ENCODE measurements at regions not wholly inside any gene's neighbourhood (a gene's known extent, or its start where the extent isn't known, plus 50 kb on each side); places are given as distances from the start of the nearest gene placed in this dataset.

- DNase-seq (ENCODE audit: low read depth in 2 of 2) = no peak
Measured at GRCh38 chr11:119521551-119521950, 98.6 kb upstream of the THY1 start.

GRCh38 chr11:119520966-119521365 lies 98.0 kb upstream of the THY1 start:
- no peak for DNase-seq (ENCODE audit: low read depth in 2 of 2)

- no peak for DNase-seq (ENCODE audit: low read depth in 2 of 2)
Measured at GRCh38 chr11:119520400-119520799, 97.4 kb upstream of the THY1 start.

- no peak for DNase-seq (ENCODE audit: low read depth in 2 of 2)
Measured at GRCh38 chr11:119519796-119520195, 96.8 kb upstream of the THY1 start.

- no peak for DNase-seq (ENCODE audit: low read depth in 2 of 2)
Measured at GRCh38 chr11:119518746-119519730, 96.1 kb upstream of the THY1 start.

GRCh38 chr11:119515771-119516400 lies 92.9 kb upstream of the THY1 start:
- no peak for DNase-seq (ENCODE audit: low read depth in 2 of 2)

- no peak for DNase-seq (ENCODE audit: low read depth in 2 of 2)
Measured at GRCh38 chr11:119513806-119514170, 90.8 kb upstream of the THY1 start.

- no peak for DNase-seq (ENCODE audit: low read depth in 2 of 2)
Measured at GRCh38 chr11:119513131-119513805, 90.3 kb upstream of the THY1 start.

- no peak for DNase-seq (ENCODE audit: low read depth in 2 of 2)
Measured at GRCh38 chr11:119512369-119512768, 89.4 kb upstream of the THY1 start.

GRCh38 chr11:119511614-119512306 lies 88.8 kb upstream of the THY1 start:
- DNase-seq (ENCODE audit: low read depth in 2 of 2) = no peak

GRCh38 chr11:119509969-119510401 lies 87.0 kb upstream of the THY1 start:
- DNase-seq (ENCODE audit: low read depth in 2 of 2) = peak; percentile 18 to 25

GRCh38 chr11:119509282-119509841 lies 86.4 kb upstream of the THY1 start:
- DNase-seq (ENCODE audit: low read depth in 2 of 2) = no peak

- no peak for DNase-seq (ENCODE audit: low read depth in 2 of 2)
Measured at GRCh38 chr11:119506436-119506835, 83.5 kb upstream of the THY1 start.

- no peak for DNase-seq (ENCODE audit: low read depth in 2 of 2)
Measured at GRCh38 chr11:119505861-119506260, 82.9 kb upstream of the THY1 start.

GRCh38 chr11:119505071-119505470 lies 82.1 kb upstream of the THY1 start:
- DNase-seq (ENCODE audit: low read depth in 2 of 2) = no peak

- no peak for DNase-seq (ENCODE audit: low read depth in 2 of 2)
Measured at GRCh38 chr11:119504371-119504770, 81.4 kb upstream of the THY1 start.

GRCh38 chr11:119501777-119502405 lies 78.9 kb upstream of the THY1 start:
- DNase-seq (ENCODE audit: low read depth in 2 of 2) = no peak

- DNase-seq (ENCODE audit: low read depth in 2 of 2) = no peak
Measured at GRCh38 chr11:119497717-119498116, 74.7 kb upstream of the THY1 start.

GRCh38 chr11:119496997-119497396 lies 74.0 kb upstream of the THY1 start:
- no peak for DNase-seq (ENCODE audit: low read depth in 2 of 2)

- no peak for DNase-seq (ENCODE audit: low read depth in 2 of 2)
Measured at GRCh38 chr11:119496469-119496868, 73.5 kb upstream of the THY1 start.

- no peak for DNase-seq (ENCODE audit: low read depth in 2 of 2)
Measured at GRCh38 chr11:119493712-119494111, 70.7 kb upstream of the THY1 start.
